Kidney (tissue), 13 donors: ENCODE measurements at regions not wholly inside any gene's neighbourhood (a gene's known extent, or its start where the extent isn't known, plus 50 kb on each side); places are given as distances from the start of the nearest gene placed in this dataset.

Experiments used
- DNase-seq, 5 donors: peaks; one replicate each; pipeline ENCODE4 v3.0.0-alpha.2; 2013 to 2020
- FAIRE-seq: peaks from 2 replicates; lab custom pipeline; 2012; peaks lifted over from hg19 to GRCh38; lab: Jason Lieb, UNC
- H3K27ac ChIP-seq, 2 donors: one replicate each; pipeline ENCODE4 v1.7.0; 2013; ENCODE audit warnings: low read depth in 2 of 2, low read length in 2 of 2, inconsistent platforms in 1 of 2
- H3K27me3 ChIP-seq: one replicate; pipeline ENCODE4 v1.7.1; 2013; ENCODE audit warnings: low read length, inconsistent platforms; ENCODE audit not compliant: control insufficient read depth, insufficient read depth
- H3K36me3 ChIP-seq, 3 donors: one replicate each; pipeline versions ENCODE4 v1.7.0 to v1.7.1; 2013; ENCODE audit warnings: low read length in 3 of 3, control low read depth in 1 of 3, inconsistent platforms in 1 of 3; ENCODE audit not compliant: insufficient read depth in 3 of 3, control insufficient read depth in 2 of 3
- H3K4me1 ChIP-seq, 3 donors: one replicate each; pipeline versions ENCODE4 v1.7.0 to v1.7.1; 2013; ENCODE audit warnings: low read length in 3 of 3, inconsistent platforms in 1 of 3, low read depth in 1 of 3; ENCODE audit not compliant: control insufficient read depth in 2 of 3, insufficient read depth in 2 of 3
- H3K4me3 ChIP-seq, 3 donors: one replicate each; pipeline versions ENCODE4 v1.7.0 to v1.8.1; 2013; ENCODE audit warnings: low read length in 3 of 3, control low read depth in 1 of 3, inconsistent platforms in 1 of 3
- H3K9ac ChIP-seq, 3 donors: one replicate each; pipeline versions ENCODE4 v1.7.0 to v1.7.1; 2013; ENCODE audit warnings: low read length in 3 of 3, control low read depth in 1 of 3, inconsistent platforms in 1 of 3
- H3K9me3 ChIP-seq, 3 donors: one replicate each; pipeline versions ENCODE4 v1.7.0 to v1.7.1; 2013; ENCODE audit warnings: low read length in 3 of 3, control low read depth in 1 of 3, inconsistent platforms in 1 of 3; ENCODE audit not compliant: control insufficient read depth in 2 of 3, insufficient read depth in 1 of 3
- CTCF ChIP-seq: IDR thresholded peaks from 3 replicates; pipeline ENCODE4 v1.5.1; 2012; ENCODE audit warnings: mild to moderate bottlenecking, moderate library complexity, borderline replicate concordance; ENCODE audit not compliant: insufficient read depth; ENCODE audit errors: extremely low read depth
- intact Hi-C: fragments of 100-400 bp; cut with DNase I; formaldehyde crosslinking; loops from one replicate; pipeline ENCODE4 v1.11.1; 2022
- donor health status: control.
- donor health status: control.
- donor health status: control.
- donor health status: control.
- donor health status: control.
- donor health status: DM: yes; HTN: yes; CAD: no.
- donor health status: Normal renal cell carcinoma (clear cell type).

GRCh38 chr5:57989378-57989777, 470.5 kb downstream of the PLK2 start:
- Histone ChIP-seq H3K4me3 (no peak overlapping the region), H3K27ac (no peak overlapping the region), H3K4me1 (no peaks in the 10 kb centered on the region), H3K36me3 (no peaks in the 10 kb centered on the region), H3K9ac (no peak overlapping the region), H3K9me3 (no peaks in the 10 kb centered on the region), H3K27me3 (no peaks in the 10 kb centered on the region)
- no peak for TF ChIP-seq CTCF
- intact Hi-C loops, result no loop called here
- no peak for FAIRE-seq
- no peak for DNase-seq

- Histone ChIP-seq H3K4me3 (no peak overlapping the region), H3K9me3 (no peaks in the 10 kb centered on the region), H3K27ac (no peak overlapping the region), H3K27me3 (no peaks in the 10 kb centered on the region), H3K9ac (no peak overlapping the region), H3K4me1 (no peaks in the 10 kb centered on the region), H3K36me3 (no peaks in the 10 kb centered on the region)
- no peak for DNase-seq
- no peak for FAIRE-seq
- no peak for TF ChIP-seq CTCF
- intact Hi-C loops, result no loop called here
Measured at GRCh38 chr5:57988813-57989212, 471.1 kb downstream of the PLK2 start.

GRCh38 chr5:57987552-57987951, 472.3 kb downstream of the PLK2 start:
- Histone ChIP-seq H3K36me3 (no peaks in the 10 kb centered on the region), H3K9me3 (no peaks in the 10 kb centered on the region), H3K27me3 (no peaks in the 10 kb centered on the region), H3K4me3 (no peak overlapping the region), H3K27ac (no peak overlapping the region), H3K9ac (no peak overlapping the region), H3K4me1 (no peaks in the 10 kb centered on the region)
- no peak for TF ChIP-seq CTCF
- no peak for DNase-seq
- FAIRE-seq, result no peak
- intact Hi-C loops, result no loop called here

GRCh38 chr5:57986761-57987341, 473.0 kb downstream of the PLK2 start:
- no peak for TF ChIP-seq CTCF
- Histone ChIP-seq H3K4me1 (no peaks in the 10 kb centered on the region), H3K9ac (no peak overlapping the region), H3K27ac (no peak overlapping the region), H3K9me3 (no peaks in the 10 kb centered on the region), H3K4me3 (no peak overlapping the region), H3K27me3 (no peaks in the 10 kb centered on the region), H3K36me3 (no peaks in the 10 kb centered on the region)
- DNase-seq (peak in 3 of 5 donors; percentile 35 to 56 (median 55)), FAIRE-seq (no peak)
- intact Hi-C loops, result no loop called here
